HG03342 (cell line): ENCODE measurements at regions not wholly inside any gene's neighbourhood (a gene's known extent, or its start where the extent isn't known, plus 50 kb on each side); places are given as distances from the start of the nearest gene placed in this dataset.
"Not testable (repeated sequence)": the region's sequence is repeated elsewhere in the genome, so short reads cannot be mapped to it uniquely, and the experiment has no call there.

Experiments used
- ATAC-seq: cut with Tn5 transposase; IDR thresholded peaks from one replicate; pipeline ENCODE4 v1.9.1; 2021; ENCODE audit warnings: mild to moderate bottlenecking, moderate library complexity; ENCODE audit not compliant: unreplicated experiment

DNA sequence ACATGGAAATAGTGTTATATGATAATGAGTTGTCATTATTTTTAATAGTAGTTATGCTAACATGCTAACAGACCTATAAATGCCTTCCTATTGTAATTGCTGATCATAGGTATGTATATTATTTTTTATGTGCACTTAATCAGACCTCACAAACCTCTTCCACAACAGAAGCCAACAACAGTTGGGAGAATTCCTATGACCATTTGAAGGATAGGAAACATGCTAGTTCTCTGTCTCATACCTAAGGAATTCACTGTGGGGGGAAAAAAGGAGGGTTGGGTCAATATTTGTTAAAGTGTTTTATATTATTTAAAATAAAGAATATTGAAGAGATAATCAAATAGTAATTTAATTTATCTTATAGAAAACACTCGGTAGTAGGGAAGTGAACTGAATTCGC is 990.9 kb downstream of the EPHA7 start:
- ATAC-seq, result no peak

DNA sequence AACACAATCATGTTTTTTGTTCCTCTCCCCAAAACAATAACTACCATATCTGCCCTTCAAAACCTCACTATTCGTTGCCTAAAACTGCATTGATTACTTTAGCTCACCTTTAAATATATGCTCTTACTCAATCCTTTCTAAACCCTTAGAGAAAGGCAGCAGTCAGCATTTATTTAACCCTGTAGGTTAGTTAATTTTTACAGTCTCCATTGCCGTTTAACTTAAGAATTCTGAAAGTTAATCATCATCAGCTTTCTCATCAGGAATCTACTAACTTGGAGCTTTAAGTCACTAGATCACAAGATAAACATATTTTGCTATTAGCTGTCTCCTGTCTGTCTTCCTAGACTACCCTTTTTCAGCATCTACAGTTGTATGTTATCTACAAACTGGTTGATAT is 991.9 kb downstream of the EPHA7 start:
- no peak for ATAC-seq

DNA sequence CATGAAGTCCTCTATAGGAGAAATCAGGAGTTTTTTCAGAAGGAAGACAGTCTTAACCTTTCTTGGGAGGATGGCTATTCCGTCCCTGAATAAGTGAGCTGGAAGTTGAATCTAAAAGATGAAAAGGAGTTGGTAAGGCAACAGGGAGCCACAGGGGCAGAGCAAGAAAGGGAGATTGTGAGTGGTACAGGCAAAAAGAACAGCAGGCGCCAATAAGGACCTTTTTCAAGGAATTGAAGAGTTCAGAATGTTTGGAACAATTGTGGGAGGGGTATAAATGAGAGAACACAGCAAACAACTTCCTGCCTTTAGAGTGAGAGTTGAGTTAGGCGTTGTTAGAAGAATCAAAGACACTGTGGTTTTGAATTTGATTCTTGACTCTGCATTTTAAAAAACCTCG is 1003.7 kb downstream of the EPHA7 start:
- ATAC-seq, result no peak

DNA sequence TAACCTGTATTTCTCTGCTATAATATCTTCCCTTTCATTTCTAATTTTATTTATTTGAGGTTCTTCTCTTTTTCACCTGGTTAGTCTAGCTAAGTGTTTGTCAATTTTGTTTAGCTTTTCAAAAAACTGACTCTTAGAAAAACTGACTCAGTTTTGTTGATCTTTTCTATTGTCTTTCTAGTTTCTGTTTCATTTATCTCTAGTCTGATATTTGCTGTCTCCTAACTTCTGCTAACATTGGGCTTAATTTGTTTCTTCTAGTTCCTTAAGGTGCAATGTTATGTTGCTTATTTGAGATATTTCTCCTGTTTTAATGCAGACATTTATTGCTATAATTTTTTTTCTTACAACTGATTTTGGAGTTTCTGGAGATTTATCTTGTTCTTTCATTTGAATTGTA is 1011.0 kb downstream of the EPHA7 start:
- ATAC-seq, result no peak

DNA sequence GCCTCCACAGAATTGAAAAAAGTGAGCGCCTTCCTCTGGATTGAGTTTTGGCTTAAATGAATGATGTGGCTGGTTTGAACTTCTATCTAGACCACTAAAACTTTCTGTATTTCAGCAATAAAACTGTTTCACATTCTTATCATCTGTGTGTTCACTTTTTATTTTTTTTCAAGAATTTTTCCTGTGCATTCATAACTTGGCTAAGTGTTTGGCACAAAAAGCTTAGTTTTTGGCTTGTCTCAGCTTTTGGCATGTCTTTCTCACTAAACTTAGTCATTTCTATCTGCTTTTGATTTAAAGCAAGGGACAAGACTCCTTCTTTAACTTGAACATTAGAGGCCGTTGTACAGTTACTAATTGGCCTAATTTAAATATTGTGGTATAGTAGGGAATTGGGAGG is 1015.1 kb downstream of the EPHA7 start:
- no peak for ATAC-seq

DNA sequence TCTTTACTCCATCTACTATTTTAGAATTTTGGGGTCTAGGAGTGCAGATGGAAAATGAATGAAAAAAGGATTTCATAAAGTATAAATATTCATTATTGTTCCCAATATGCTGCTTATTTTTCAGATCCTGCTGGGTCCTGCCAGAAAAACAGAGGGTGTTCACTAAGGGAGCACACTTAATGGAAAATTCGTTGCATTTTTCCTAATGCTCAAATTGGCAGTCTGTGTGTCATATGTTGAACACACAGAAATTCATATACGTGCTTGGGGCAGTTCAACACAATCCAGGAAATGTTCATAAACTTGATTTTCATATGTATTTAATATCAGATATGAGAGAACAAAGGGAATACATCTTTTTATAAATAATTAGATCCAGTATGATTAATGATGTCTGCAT is 1019.4 kb downstream of the EPHA7 start:
- no peak for ATAC-seq

DNA sequence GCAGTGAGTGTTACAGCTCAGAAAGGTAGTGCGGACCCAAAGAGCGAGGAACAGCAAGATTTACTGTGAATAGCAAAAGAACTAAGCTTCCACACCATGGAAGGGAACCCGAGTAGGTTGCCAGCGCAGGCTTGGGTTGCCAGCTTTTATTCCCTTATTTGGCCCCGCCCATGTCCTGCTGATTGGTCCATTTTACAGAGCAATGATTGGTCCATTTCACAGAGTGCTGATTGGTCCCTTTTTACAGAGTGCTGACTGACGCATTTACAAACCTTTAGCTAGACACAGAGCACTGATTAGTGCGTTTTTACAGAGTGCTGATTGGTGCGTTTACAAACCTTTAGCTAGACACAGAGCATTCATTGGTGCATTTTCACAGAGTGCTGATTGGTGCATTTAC is 1030.7 kb downstream of the EPHA7 start:
- ATAC-seq, result not testable (repeated sequence)

DNA sequence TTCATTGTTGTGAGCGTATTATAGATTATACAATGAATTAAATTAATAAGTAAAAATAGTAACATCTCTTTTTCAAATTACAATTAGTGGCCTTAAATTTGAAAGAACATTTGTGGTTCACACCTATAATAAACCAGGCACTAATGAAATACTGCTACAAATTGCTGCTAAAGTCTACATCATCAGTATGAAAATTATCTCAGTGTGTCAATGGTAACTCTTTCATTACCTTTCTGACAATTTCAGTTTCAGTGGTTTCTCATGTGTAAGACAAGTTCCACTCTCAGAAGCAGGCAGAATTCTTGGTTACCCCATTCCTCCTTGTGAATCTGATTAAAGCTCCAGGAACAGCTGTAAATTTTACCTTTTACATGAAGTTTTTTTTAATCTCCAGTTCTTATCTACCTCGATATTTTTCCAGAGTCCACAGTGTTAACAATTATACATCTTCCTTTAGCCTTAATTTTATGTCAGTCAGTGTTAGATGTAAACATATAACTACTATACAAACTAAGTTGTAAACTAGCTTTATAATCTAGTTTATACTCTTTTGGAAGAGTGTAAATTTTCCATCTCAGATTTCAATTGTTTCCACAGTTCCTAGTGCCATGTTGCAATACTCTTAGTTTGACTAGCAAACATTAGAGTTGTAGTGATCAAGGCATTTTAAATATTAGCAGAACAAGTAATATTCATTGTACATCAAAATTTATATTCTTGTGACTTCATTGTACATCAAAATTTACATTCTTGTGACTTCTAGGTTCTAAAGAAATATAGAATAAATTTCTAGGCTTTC is 1038.4 kb downstream of the EPHA7 start:
- no peak for ATAC-seq

DNA sequence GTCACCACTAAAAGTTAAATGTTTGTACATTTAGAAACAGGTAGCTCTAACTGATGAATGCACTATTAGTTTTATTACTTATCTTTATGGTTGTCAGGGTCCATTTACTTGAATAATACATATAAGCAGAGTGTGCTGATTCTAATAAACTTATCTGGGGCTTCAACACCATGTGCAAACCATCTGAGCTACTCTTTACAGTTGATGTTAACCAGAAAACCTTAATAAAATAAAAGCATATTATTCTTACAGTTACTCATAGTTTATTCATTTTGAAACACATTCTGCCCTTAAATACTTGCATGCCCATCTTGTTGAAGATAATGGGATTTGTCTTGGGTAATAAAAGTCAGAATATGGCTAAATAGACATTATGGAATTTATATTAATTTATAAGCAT is 1042.2 kb downstream of the EPHA7 start:
- ATAC-seq, result no peak

DNA sequence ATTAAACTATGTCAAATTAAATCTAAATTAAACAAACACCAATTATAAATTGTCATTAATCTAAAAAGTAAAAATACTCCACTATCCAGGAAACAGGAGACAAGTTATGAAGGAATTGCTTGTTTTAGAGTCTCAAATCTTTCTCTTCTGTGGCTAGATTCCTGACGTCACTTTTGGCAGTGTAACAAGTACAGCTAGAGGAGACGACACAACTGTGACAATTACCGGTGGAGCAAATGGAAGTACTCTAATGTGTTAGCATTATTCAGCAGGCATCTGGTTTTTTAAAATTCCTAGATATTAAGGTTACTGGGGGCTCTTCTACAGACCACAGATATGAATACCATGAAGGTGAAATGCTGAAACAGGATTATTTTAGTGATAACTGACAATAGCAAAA is 1042.7 kb downstream of the EPHA7 start:
- ATAC-seq, result no peak

DNA sequence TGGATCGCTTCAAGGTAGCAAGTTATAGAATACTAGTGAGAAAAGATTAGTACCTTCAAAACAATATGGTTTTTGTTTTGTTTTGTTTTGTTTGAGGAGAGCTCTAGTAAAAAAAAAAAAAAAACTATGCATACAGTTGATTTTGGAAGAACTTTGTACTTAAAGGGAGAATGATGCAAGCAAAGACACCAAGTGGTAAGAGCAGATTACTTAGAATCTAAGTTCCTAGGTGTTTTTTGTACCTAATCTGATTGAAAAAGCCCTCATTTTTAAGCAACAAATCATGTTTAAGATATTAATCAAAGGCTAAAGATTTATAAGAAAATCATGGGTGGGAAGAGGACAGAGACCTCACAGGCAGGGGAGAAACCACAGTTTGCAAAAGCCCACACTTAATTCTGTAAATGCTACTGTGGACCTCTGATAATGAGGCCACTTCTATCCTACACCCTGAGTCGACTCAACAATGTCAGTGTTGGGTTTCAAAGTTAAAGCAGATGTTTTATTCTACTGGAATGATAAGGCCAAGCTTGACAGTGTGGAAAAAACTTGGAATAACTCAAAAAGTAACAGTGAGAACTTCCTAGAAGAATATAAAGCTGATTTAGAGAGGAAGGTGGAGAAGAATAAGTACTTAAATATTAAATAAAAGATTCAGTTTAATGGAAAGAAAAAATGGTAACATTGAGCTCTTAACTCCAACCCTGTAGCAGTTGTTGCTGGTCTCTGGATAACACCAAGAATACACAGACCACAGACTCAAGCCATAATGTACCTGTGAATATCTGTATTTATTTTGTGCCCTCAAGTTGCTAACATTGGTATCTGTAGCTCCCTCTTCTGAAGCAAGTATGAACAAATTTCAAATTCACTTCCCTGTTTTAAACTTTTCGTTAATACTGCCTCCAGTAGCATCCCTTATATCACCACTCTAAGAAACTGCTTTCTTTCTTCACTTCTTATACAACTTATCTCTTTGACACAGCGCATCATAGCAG is 1047.8 kb downstream of the EPHA7 start:
- ATAC-seq, result no peak

DNA sequence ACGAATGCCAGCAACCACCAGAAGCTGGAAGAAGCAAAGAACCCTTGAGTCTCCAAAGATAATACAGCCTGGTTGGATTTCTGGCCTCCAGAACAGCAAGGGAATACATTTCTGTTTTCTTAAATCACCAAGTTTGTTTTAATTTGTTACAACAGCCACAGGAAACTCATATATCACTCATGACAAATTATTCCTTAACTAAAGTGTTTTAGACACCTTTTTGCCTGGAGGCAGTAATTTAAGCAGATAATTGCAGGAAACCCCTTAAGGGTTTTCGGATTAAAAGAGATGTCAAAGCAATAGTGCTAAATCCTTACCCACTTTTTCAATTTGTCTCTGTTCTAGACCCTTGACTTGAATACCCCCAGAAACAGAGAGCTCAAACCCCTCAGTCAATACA is 1050.0 kb downstream of the EPHA7 start:
- no peak for ATAC-seq

DNA sequence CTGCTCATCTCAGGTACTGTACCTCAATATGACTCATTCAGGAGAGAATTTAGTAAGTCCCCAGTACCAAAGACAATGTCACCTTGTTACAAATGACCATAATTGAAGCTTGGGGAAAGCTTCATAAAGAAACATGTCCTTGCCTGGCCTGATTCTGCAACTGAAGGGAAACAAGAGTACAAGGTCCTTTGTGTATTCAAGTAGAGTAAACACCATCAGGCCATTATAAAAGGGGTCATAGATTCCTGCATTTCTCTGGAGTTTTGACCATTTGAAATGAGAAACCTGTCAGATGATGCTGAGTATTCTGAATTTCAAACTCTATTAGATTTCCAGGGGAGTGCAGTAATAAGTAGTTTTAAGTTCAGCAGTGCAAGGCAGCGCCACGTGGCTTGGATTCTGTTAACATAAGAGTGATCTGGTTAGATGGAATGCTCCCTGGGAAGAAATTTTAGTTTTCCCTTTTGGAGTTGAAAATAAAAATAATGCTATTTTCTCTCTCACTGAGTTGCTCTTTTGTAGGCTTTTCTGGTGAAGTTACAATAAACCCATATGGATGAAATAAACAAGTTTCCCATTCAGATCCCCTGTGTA is 1054.3 kb downstream of the EPHA7 start:
- no peak for ATAC-seq

DNA sequence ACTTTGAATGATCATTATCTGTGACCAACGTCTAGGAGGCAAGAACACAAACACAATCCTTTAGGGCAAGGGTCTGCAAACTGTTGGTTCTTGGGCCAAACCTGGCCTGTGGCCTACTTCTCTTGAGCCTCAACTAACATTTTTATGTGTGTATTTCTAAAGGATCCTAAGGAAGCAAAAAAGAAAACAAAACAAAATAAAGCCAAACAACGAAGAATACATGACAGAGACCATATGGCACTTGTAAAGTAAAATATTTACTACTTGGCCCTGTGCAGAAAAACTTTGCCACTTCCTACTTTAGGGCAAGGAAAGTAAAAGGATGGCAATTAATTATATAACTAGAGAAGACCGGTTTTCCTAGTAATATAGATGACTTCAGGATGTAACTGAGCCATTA is 1056.2 kb downstream of the EPHA7 start:
- ATAC-seq, result no peak

DNA sequence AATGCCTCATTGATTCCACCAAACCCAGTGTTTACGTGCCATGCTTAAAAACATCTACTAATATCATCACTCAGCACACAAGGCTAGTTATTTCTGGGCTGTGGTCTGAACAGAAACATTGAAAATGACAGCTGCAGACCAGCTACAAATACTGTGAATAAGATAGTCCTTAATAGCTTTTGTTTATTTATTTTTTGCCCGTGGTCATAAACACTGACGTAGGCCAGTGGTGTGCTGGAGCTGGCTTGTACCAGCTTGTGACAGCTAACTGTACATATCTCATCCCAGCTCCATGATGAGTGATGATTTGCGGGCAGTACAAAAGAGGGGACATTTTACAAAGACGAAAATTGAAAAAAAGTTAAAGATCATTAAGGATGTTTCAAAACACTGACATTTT is 1057.0 kb downstream of the EPHA7 start:
- no peak for ATAC-seq

DNA sequence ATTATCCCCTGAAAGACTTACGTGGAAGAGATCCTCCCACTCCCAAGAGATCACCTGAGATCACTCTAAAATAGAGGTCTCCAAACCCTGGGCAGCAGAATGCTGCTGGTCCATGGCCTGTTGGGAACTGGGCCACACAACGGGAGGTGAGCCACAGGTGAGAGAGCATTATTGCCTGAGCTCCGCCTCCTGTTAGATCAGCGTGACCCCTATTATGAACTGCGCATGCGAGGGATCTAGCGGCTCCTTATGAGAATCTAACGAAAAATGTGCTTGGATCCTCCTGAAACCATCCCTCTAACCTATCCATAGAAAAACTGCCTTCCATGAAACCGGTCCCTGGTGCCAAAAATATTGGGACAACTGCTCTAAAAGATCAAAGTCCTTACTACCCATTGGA is 1057.4 kb downstream of the EPHA7 start:
- ATAC-seq, result no peak

DNA sequence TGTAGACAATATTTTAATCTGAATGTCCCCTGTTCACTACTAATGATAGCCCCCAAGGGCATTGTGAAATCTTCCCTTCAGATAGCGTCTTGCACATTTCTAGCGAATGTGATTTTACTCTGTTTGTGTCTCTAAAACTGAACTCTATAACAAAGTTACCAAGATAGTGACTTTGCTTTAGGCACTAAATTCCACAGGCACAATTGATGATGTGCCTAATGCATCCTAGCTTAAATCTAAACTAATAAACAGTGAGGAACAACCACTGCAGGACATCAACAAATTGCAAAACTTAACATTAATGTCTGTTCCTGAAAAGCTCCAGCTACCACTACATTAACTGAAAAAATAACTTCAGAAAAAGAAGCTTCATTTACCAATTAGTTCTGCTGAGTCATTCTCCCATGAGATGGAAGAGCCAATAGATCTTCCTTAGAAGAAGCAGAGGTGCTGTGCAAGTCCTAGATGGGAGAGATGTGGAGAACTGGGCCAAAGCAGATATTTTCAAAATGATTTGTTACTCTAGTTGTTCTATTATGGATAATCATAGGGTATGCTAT is 1065.0 kb downstream of the EPHA7 start:
- no peak for ATAC-seq

DNA sequence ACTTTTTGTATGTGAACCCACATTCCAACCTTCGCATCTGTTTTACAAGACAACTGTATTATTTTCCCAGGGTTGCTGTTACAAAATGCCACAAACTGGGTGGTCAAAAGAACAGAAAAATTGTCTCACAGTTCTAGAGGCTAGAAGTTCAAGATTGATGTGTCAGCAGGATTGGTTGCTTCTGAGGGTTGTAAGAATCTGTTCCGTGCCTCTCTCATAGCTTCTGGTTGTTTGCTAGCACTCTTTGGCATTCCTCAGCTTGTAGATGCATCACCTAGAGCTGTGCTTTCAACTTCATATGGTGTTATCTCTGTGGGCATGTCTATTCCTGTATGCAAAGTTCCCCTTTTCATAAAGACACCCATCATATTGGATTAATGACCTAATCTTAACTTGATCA is 1067.2 kb downstream of the EPHA7 start:
- no peak for ATAC-seq

DNA sequence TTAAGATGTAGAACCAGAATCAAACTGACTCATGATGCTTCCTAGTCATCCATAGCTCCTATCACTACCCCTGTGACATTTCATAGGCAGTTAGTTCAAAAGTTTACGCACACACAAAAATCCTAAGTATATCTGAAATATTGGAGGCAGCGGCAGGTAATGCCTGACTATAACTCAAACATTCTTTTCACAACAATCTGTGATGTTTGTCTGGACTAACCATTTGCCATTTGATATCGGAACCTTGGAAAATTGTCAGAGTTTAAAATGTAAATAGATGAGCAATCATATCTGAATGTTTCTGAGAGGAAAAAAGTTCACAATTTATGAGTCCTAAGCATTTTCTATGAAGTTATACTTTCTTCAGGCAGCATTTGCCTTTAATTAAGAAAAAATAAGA is 1078.2 kb downstream of the EPHA7 start:
- ATAC-seq, result no peak

DNA sequence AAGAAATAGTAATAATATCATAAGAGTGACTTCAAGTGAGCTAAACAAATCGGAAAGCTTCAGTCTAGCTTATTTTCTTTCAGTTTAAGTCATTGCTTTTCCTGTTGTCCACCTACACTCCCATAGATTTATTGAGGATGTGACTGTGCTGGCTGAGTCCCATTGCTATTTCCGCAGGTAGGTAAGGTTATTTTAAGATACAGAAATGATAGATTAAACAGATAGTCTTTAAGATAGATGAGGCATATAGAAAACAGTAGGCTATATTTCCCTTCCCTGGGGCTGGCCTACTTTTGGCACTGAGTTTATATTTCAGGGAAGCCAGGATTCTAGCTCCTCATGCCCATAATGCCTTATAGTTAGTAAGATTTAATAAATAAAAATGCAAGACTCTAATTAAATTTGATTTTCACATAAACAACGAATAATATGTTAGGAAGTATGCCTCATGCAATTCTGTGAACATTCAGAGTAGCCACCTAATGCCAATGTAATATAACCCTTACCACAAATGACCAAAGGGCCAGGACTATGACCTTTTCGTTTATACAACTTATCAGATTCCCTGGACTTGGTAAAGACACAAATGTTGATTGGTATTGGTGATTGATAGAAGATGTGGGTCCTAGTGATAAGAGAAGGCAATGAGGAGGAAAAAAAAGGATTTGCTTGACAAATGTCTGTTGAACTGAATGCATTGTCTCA is 1079.3 kb downstream of the EPHA7 start:
- no peak for ATAC-seq

DNA sequence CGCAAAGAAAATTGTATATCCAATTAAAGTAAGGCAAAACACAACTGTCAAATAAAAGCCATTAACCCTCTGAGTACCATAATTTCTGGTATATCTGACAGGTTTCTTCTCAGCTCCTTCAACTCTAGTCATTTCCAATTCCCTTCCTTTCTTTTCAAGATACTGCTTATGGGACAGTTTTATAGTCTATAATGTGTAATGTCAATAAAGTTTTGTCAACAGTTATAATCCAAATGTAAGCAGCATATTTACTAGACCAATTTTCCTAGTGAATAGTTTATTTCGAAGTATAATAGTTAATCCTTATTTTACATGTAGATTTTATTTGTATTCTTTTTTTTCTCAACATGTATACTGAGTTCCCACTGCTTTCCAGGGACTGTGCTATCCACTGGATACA is 1081.8 kb downstream of the EPHA7 start:
- ATAC-seq, result no peak
